Activated CD8-positive, alpha-beta T cell treated with anti-CD3 and anti-CD28 coated beads, Interleukin-2, amount 10 ng/mL, durations not matched to agents 7 days and 5 days (primary cell): ENCODE measurements at regions not wholly inside any gene's neighbourhood (a gene's known extent, or its start where the extent isn't known, plus 50 kb on each side); places are given as distances from the start of the nearest gene placed in this dataset.

Source experiments
- ATAC-seq: fragments of 150-1000 bp; cut with Tn5 transposase; one replicate; pipeline ENCODE4 v1.10.0; 2021; ENCODE audit warnings: moderate library complexity
- CTCF ChIA-PET: fragments of 350-600 bp; sonication (Branson Sonifier 250); formaldehyde crosslinking; loops from one replicate; lab custom pipeline; 2021; ENCODE audit warnings: antibody characterized with exemption; lab: Charles Lee
- POLR2A ChIA-PET: fragments of 350-600 bp; sonication (Branson Sonifier 250); formaldehyde crosslinking; loops from one replicate; lab custom pipeline; 2021; ENCODE audit warnings: antibody characterized with exemption; lab: Charles Lee
- DNase-seq: peaks from one replicate; pipeline ENCODE4 v3.0.0-alpha.2; 2020
- H3K27ac Mint-ChIP-seq: one replicate; pipeline ENCODE4 v1.8.0; 2021; ENCODE audit warnings: mild to moderate bottlenecking, mixed read lengths
- H3K27me3 Mint-ChIP-seq: one replicate; pipeline ENCODE4 v1.8.0; 2021; ENCODE audit warnings: low read depth, mixed read lengths
- H3K36me3 Mint-ChIP-seq: one replicate; pipeline ENCODE4 v1.8.0; 2021; ENCODE audit warnings: low read depth, mixed read lengths
- H3K4me1 Mint-ChIP-seq: one replicate; pipeline ENCODE4 v1.8.0; 2021; ENCODE audit warnings: low read depth, mixed read lengths
- H3K4me3 Mint-ChIP-seq: one replicate; pipeline ENCODE4 v1.8.0; 2021; ENCODE audit warnings: mild to moderate bottlenecking, mixed read lengths
- H3K9me3 Mint-ChIP-seq: one replicate; pipeline ENCODE4 v1.8.0; 2022; ENCODE audit warnings: mixed read lengths; ENCODE audit not compliant: insufficient read depth

- DNase-seq (no peak), ATAC-seq (no peak)
- no peaks in the 10 kb centered on the region for H3K9me3 Mint-ChIP-seq
- peaks cover 7% of the 10 kb centered on the region for H3K27me3 Mint-ChIP-seq
- POLR2A ChIA-PET, result no interaction called here
- CTCF ChIA-PET, result no interaction called here
- no peaks in the 10 kb centered on the region for H3K36me3 Mint-ChIP-seq
- H3K4me3 Mint-ChIP-seq, result no peak overlapping the region
- no peak overlapping the region for H3K27ac Mint-ChIP-seq
- no peaks in the 10 kb centered on the region for H3K4me1 Mint-ChIP-seq
Observed at GRCh38 chr7:94054130-94054529, 50.0 kb upstream of the BET1 start.

GRCh38 chr7:94055963-94056362, 51.8 kb upstream of the BET1 start:
- no peak overlapping the region for H3K4me3 Mint-ChIP-seq
- peaks cover 3% of the 10 kb centered on the region for H3K4me1 Mint-ChIP-seq
- no peaks in the 10 kb centered on the region for H3K36me3 Mint-ChIP-seq
- H3K9me3 Mint-ChIP-seq, result no peaks in the 10 kb centered on the region
- ATAC-seq, result no peak
- ChIA-PET POLR2A (no interaction called here), CTCF (no interaction called here)
- DNase-seq, result no peak
- H3K27me3 Mint-ChIP-seq, result peaks cover 12% of the 10 kb centered on the region
- H3K27ac Mint-ChIP-seq, result no peak overlapping the region

- H3K4me1 Mint-ChIP-seq, result peaks cover 5% of the 10 kb centered on the region
- H3K4me3 Mint-ChIP-seq, result no peak overlapping the region
- ChIA-PET CTCF (no interaction called here), POLR2A (no interaction called here)
- H3K9me3 Mint-ChIP-seq, result no peaks in the 10 kb centered on the region
- ATAC-seq (no peak), DNase-seq (no peak)
- no peaks in the 10 kb centered on the region for H3K36me3 Mint-ChIP-seq
- H3K27ac Mint-ChIP-seq, result no peak overlapping the region
- peaks cover 14% of the 10 kb centered on the region for H3K27me3 Mint-ChIP-seq
Observed at GRCh38 chr7:94056796-94057207, 52.6 kb upstream of the BET1 start.

- Mint-ChIP-seq H3K9me3 (no peaks in the 10 kb centered on the region), H3K4me3 (no peak overlapping the region), H3K4me1 (peaks cover 7% of the 10 kb centered on the region), H3K27ac (no peak overlapping the region), H3K27me3 (peaks cover 21% of the 10 kb centered on the region), H3K36me3 (no peaks in the 10 kb centered on the region)
- POLR2A ChIA-PET, result no interaction called here
- ATAC-seq (no peak), DNase-seq (no peak)
- CTCF ChIA-PET, result no interaction called here
Observed at GRCh38 chr7:94057955-94058354, 53.8 kb upstream of the BET1 start.

GRCh38 chr7:94059746-94060145, 55.6 kb upstream of the BET1 start:
- no peak overlapping the region for H3K27ac Mint-ChIP-seq
- H3K36me3 Mint-ChIP-seq, result no peaks in the 10 kb centered on the region
- ChIA-PET CTCF (no interaction called here), POLR2A (no interaction called here)
- H3K27me3 Mint-ChIP-seq, result peaks cover 27% of the 10 kb centered on the region
- DNase-seq, result no peak
- peaks cover 11% of the 10 kb centered on the region for H3K4me1 Mint-ChIP-seq
- no peaks in the 10 kb centered on the region for H3K9me3 Mint-ChIP-seq
- no peak overlapping the region for H3K4me3 Mint-ChIP-seq
- ATAC-seq, result no peak

GRCh38 chr7:94060752-94061151, 56.6 kb upstream of the BET1 start:
- Mint-ChIP-seq H3K27me3 (peaks cover 34% of the 10 kb centered on the region), H3K36me3 (no peaks in the 10 kb centered on the region), H3K4me3 (no peak overlapping the region), H3K27ac (no peak overlapping the region), H3K9me3 (no peaks in the 10 kb centered on the region), H3K4me1 (peaks cover 16% of the 10 kb centered on the region)
- ATAC-seq, result no peak
- POLR2A ChIA-PET, result no interaction called here
- no peak for DNase-seq
- CTCF ChIA-PET, result no interaction called here

- POLR2A ChIA-PET, result no interaction called here
- ATAC-seq (no peak), DNase-seq (no peak)
- H3K9me3 Mint-ChIP-seq, result no peaks in the 10 kb centered on the region
- CTCF ChIA-PET, result no interaction called here
- peaks cover 37% of the 10 kb centered on the region for H3K27me3 Mint-ChIP-seq
- H3K4me1 Mint-ChIP-seq, result peaks cover 16% of the 10 kb centered on the region
- H3K36me3 Mint-ChIP-seq, result no peaks in the 10 kb centered on the region
- H3K27ac Mint-ChIP-seq, result no peak overlapping the region
- H3K4me3 Mint-ChIP-seq, result no peak overlapping the region
Observed at GRCh38 chr7:94061326-94061725, 57.2 kb upstream of the BET1 start.

GRCh38 chr7:94062372-94062771, 58.2 kb upstream of the BET1 start:
- H3K36me3 Mint-ChIP-seq, result no peaks in the 10 kb centered on the region
- DNase-seq, result no peak
- CTCF ChIA-PET, result no interaction called here
- no peak overlapping the region for H3K27ac Mint-ChIP-seq
- POLR2A ChIA-PET, result no interaction called here
- peaks cover 16% of the 10 kb centered on the region for H3K4me1 Mint-ChIP-seq
- H3K4me3 Mint-ChIP-seq, result no peak overlapping the region
- H3K27me3 Mint-ChIP-seq, result peaks cover 42% of the 10 kb centered on the region
- no peaks in the 10 kb centered on the region for H3K9me3 Mint-ChIP-seq
- no peak for ATAC-seq

GRCh38 chr7:94064541-94065191, 60.5 kb upstream of the BET1 start:
- H3K9me3 Mint-ChIP-seq, result no peaks in the 10 kb centered on the region
- DNase-seq (no peak), ATAC-seq (peak; percentile 19)
- H3K36me3 Mint-ChIP-seq, result no peaks in the 10 kb centered on the region
- ChIA-PET POLR2A (no interaction called here), CTCF (no interaction called here)
- H3K4me1 Mint-ChIP-seq, result peaks cover 16% of the 10 kb centered on the region
- no peak overlapping the region for H3K4me3 Mint-ChIP-seq
- no peak overlapping the region for H3K27ac Mint-ChIP-seq
- H3K27me3 Mint-ChIP-seq, result peaks cover 50% of the 10 kb centered on the region

GRCh38 chr7:94067047-94067446, 62.9 kb upstream of the BET1 start:
- ChIA-PET POLR2A (no interaction called here), CTCF (no interaction called here)
- no peak overlapping the region for H3K27ac Mint-ChIP-seq
- H3K27me3 Mint-ChIP-seq, result peaks cover 44% of the 10 kb centered on the region
- H3K4me1 Mint-ChIP-seq, result peaks cover 11% of the 10 kb centered on the region
- no peak for ATAC-seq
- no peak overlapping the region for H3K4me3 Mint-ChIP-seq
- no peak for DNase-seq
- H3K36me3 Mint-ChIP-seq, result no peaks in the 10 kb centered on the region
- no peaks in the 10 kb centered on the region for H3K9me3 Mint-ChIP-seq

GRCh38 chr7:94067506-94067905, 63.4 kb upstream of the BET1 start:
- DNase-seq (no peak), ATAC-seq (no peak)
- POLR2A ChIA-PET, result no interaction called here
- Mint-ChIP-seq H3K36me3 (no peaks in the 10 kb centered on the region), H3K27me3 (peaks cover 41% of the 10 kb centered on the region), H3K4me1 (peaks cover 9% of the 10 kb centered on the region), H3K4me3 (no peak overlapping the region), H3K9me3 (no peaks in the 10 kb centered on the region), H3K27ac (no peak overlapping the region)
- CTCF ChIA-PET, result no interaction called here

- CTCF ChIA-PET, result no interaction called here
Observed at GRCh38 chr7:94069162-94069739, 65.1 kb upstream of the BET1 start.

GRCh38 chr7:94080551-94080950, 76.4 kb upstream of the BET1 start:
- ChIA-PET POLR2A (no interaction called here), CTCF (no interaction called here)
- no peak for DNase-seq
- Mint-ChIP-seq H3K27me3 (peaks cover 15% of the 10 kb centered on the region), H3K9me3 (no peaks in the 10 kb centered on the region), H3K27ac (no peak overlapping the region), H3K36me3 (no peaks in the 10 kb centered on the region), H3K4me3 (no peak overlapping the region), H3K4me1 (no peaks in the 10 kb centered on the region)
- ATAC-seq, result no peak

More at GRCh38 chr7:94069162-94069739, 65.1 kb upstream of the BET1 start:
- H3K9me3 Mint-ChIP-seq, result no peaks in the 10 kb centered on the region
- POLR2A ChIA-PET, result no interaction called here
- DNase-seq (no peak), ATAC-seq (no peak)
- peaks cover 9% of the 10 kb centered on the region for H3K4me1 Mint-ChIP-seq
- H3K4me3 Mint-ChIP-seq, result no peak overlapping the region
- H3K27me3 Mint-ChIP-seq, result peaks cover 34% of the 10 kb centered on the region
- H3K36me3 Mint-ChIP-seq, result no peaks in the 10 kb centered on the region
- no peak overlapping the region for H3K27ac Mint-ChIP-seq
